DOHH2 (cell line): ENCODE measurements at regions not wholly inside any gene's neighbourhood (a gene's known extent, or its start where the extent isn't known, plus 50 kb on each side); places are given as distances from the start of the nearest gene placed in this dataset.

Source experiments
- EZH2phosphoT487 ChIP-seq: fragments of 200-600 bp; sonication (generic); IDR thresholded peaks from 2 replicates; pipeline ENCODE4 v1.6.1; 2017; ENCODE audit warnings: borderline replicate concordance, mild to moderate bottlenecking, antibody characterized with exemption, low read length, moderate library complexity, mixed read lengths
- TF ChIP-seq, protein P1 (sequence below): fragments of 200-600 bp; sonication (generic); IDR thresholded peaks from one replicate; pipeline ENCODE4 v1.5.1; 2014; ENCODE audit warnings: antibody characterized with exemption, mild to moderate bottlenecking, low read depth, low read length; ENCODE audit not compliant: poor library complexity, severe bottlenecking

DNA sequence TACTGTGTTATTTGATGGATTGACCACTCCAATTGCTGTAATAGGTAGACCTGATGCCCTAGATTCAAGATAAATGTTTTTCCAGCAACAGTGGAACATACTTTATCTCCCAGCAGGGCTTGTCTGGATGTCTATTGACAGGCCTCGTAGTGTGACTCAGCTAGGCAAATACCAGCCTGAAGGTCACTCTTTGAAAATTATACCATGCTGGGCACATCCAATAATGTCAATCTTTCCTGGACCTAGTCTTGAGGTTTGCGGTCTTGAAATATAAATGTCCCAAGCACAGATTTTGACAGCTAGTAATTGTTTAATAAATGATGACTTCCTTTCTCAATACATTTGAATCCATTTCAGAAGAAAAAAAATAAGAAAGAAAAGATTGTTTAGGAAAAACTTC lies 1138.0 kb upstream of the TMPRSS15 start:
- TF ChIP-seq, protein P1, sequence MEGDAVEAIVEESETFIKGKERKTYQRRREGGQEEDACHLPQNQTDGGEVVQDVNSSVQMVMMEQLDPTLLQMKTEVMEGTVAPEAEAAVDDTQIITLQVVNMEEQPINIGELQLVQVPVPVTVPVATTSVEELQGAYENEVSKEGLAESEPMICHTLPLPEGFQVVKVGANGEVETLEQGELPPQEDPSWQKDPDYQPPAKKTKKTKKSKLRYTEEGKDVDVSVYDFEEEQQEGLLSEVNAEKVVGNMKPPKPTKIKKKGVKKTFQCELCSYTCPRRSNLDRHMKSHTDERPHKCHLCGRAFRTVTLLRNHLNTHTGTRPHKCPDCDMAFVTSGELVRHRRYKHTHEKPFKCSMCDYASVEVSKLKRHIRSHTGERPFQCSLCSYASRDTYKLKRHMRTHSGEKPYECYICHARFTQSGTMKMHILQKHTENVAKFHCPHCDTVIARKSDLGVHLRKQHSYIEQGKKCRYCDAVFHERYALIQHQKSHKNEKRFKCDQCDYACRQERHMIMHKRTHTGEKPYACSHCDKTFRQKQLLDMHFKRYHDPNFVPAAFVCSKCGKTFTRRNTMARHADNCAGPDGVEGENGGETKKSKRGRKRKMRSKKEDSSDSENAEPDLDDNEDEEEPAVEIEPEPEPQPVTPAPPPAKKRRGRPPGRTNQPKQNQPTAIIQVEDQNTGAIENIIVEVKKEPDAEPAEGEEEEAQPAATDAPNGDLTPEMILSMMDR: no peak
- no peak for TF ChIP-seq EZH2phosphoT487
